ENCODE measurements at regions not wholly inside any gene's neighbourhood (a gene's known extent, or its start where the extent isn't known, plus 50 kb on each side); places are given as distances from the start of the nearest gene placed in this dataset.

GRCh38 chr20:57059055-57059596, 207.3 kb downstream of the BMP7 start:
- intact Hi-C loops (cut with DNase I) = no loop called here
- DNase-seq (ENCODE audit: low spot score) = no peak

GRCh38 chr20:57060407-57061050, 205.9 kb downstream of the BMP7 start:
- intact Hi-C loops (cut with DNase I) = no loop called here
- peak; percentile 43 for DNase-seq (ENCODE audit: low spot score)

- intact Hi-C loops (cut with DNase I) = no loop called here
- DNase-seq (ENCODE audit: low spot score) = peak; percentile 49
These were observed 205.2 kb downstream of the BMP7 start for GRCh38 chr20:57061051-57061900.

GRCh38 chr20:57062241-57062640, 204.2 kb downstream of the BMP7 start:
- intact Hi-C loops (cut with DNase I) = no loop called here
- no peak for DNase-seq (ENCODE audit: low spot score)

GRCh38 chr20:57062696-57063270, 203.7 kb downstream of the BMP7 start:
- peak; percentile 55 for DNase-seq (ENCODE audit: low spot score)
- intact Hi-C loops (cut with DNase I) = no loop called here

GRCh38 chr20:57064836-57065235, 201.6 kb downstream of the BMP7 start:
- peak; percentile 4 for DNase-seq (ENCODE audit: low spot score)
- intact Hi-C loops (cut with DNase I) = no loop called here

GRCh38 chr20:57065646-57066045, 200.8 kb downstream of the BMP7 start:
- intact Hi-C loops (cut with DNase I) = no loop called here
- peak; percentile 51 for DNase-seq (ENCODE audit: low spot score)

- intact Hi-C loops (cut with DNase I) = no loop called here
- peak; percentile 50 for DNase-seq (ENCODE audit: low spot score)
These were observed 200.1 kb downstream of the BMP7 start for GRCh38 chr20:57066126-57066900.

GRCh38 chr20:57069442-57069841, 197.0 kb downstream of the BMP7 start:
- intact Hi-C loops (cut with DNase I) = no loop called here

GRCh38 chr20:57070296-57070695, 196.1 kb downstream of the BMP7 start:
- peak; percentile 62 for DNase-seq (ENCODE audit: low spot score)
- intact Hi-C loops (cut with DNase I) = no loop called here

More at GRCh38 chr20:57069442-57069841, 197.0 kb downstream of the BMP7 start:
- peak; percentile 31 for DNase-seq (ENCODE audit: low spot score)

GRCh38 chr20:57071283-57071731, 195.1 kb downstream of the BMP7 start:
- DNase-seq (ENCODE audit: low spot score) = peak; percentile 43
- intact Hi-C loops (cut with DNase I) = no loop called here

GRCh38 chr20:57071954-57072583, 194.4 kb downstream of the BMP7 start:
- peak; percentile 15 for DNase-seq (ENCODE audit: low spot score)
- intact Hi-C loops (cut with DNase I) = no loop called here

GRCh38 chr20:57073402-57073801, 193.0 kb downstream of the BMP7 start:
- DNase-seq (ENCODE audit: low spot score) = no peak
- intact Hi-C loops (cut with DNase I) = no loop called here

- intact Hi-C loops (cut with DNase I) = no loop called here
- peak; percentile 46 for DNase-seq (ENCODE audit: low spot score)
These were observed 192.1 kb downstream of the BMP7 start for GRCh38 chr20:57074386-57074785.

GRCh38 chr20:57075181-57075580, 191.3 kb downstream of the BMP7 start:
- intact Hi-C loops (cut with DNase I) = no loop called here

GRCh38 chr20:57075603-57076002, 190.8 kb downstream of the BMP7 start:
- DNase-seq (ENCODE audit: low spot score) = no peak
- intact Hi-C loops (cut with DNase I) = no loop called here

More at GRCh38 chr20:57075181-57075580, 191.3 kb downstream of the BMP7 start:
- no peak for DNase-seq (ENCODE audit: low spot score)

- intact Hi-C loops (cut with DNase I) = no loop called here
- DNase-seq (ENCODE audit: low spot score) = peak; percentile 5
These were observed 190.2 kb downstream of the BMP7 start for GRCh38 chr20:57076152-57076652.

GRCh38 chr20:57076951-57077350, 189.5 kb downstream of the BMP7 start:
- intact Hi-C loops (cut with DNase I) = no loop called here
- no peak for DNase-seq (ENCODE audit: low spot score)

GRCh38 chr20:57078116-57078515, 188.3 kb downstream of the BMP7 start:
- no peak for DNase-seq (ENCODE audit: low spot score)
- intact Hi-C loops (cut with DNase I) = no loop called here
